Sigmoid colon (tissue), 6 donors: ENCODE measurements at regions not wholly inside any gene's neighbourhood (a gene's known extent, or its start where the extent isn't known, plus 50 kb on each side); places are given as distances from the start of the nearest gene placed in this dataset.
"Not testable (repeated sequence)": the region's sequence is repeated elsewhere in the genome, so short reads cannot be mapped to it uniquely, and the experiment has no call there.

Source experiments
- DNase-seq: peaks from one replicate; pipeline ENCODE4 v3.0.0-alpha.2; 2019
- H3K27ac ChIP-seq, 4 donors: fragments of 200-600 bp; sonication (generic); one replicate each; pipeline ENCODE4 v1.5.1; 2016 to 2019; ENCODE audit warnings: mild to moderate bottlenecking in 1 of 4
- H3K27me3 ChIP-seq, 3 donors: fragments of 200-600 bp; sonication (generic); one replicate each; pipeline ENCODE4 v1.5.1; 2019; ENCODE audit warnings: mild to moderate bottlenecking in 1 of 3
- H3K36me3 ChIP-seq, 4 donors: fragments of 200-600 bp; sonication (generic); one replicate each; pipeline ENCODE4 v1.5.1; 2016 to 2019
- H3K4me1 ChIP-seq, 4 donors: fragments of 200-600 bp; sonication (generic); one replicate each; pipeline ENCODE4 v1.5.1; 2017 to 2019
- H3K4me3 ChIP-seq, 4 donors: fragments of 200-600 bp; sonication (generic); one replicate each; pipeline ENCODE4 v1.5.1; 2017 to 2019; ENCODE audit warnings: mild to moderate bottlenecking in 2 of 4, moderate library complexity in 1 of 4
- H3K9me3 ChIP-seq, 4 donors: fragments of 200-600 bp in 3 of 4; sonication (generic) in 3 of 4; one replicate each; pipeline versions ENCODE4 v1.5.1 to v1.6.1; 2013 to 2019
- EP300 ChIP-seq, 4 donors: sonication (generic); formaldehyde crosslinking; IDR thresholded peaks; one replicate each; pipeline ENCODE4 v1.6.1; 2017; ENCODE audit warnings: antibody characterized with exemption in 4 of 4
- POLR2A ChIP-seq, 2 donors: fragments of 450-650 bp; IDR thresholded peaks; one replicate each; pipeline ENCODE4 v1.6.1; 2016; ENCODE audit warnings: antibody characterized with exemption in 2 of 2, mild to moderate bottlenecking in 2 of 2, moderate library complexity in 2 of 2
- POLR2AphosphoS5 ChIP-seq, 4 donors: sonication (generic); formaldehyde crosslinking; IDR thresholded peaks; one replicate each; pipeline ENCODE4 v1.6.1; 2017; ENCODE audit warnings: antibody characterized with exemption in 4 of 4
- WGBS, 2 donors: extraction: QIAGEN DNeasy Blood & Tissue Kit; methylation state at CpG; one replicate each; pipeline ENCODE4 v1.1.7; 2013; 5-methylcytosine and 5-hydroxymethylcytosine counted together
- intact Hi-C: fragments of 100-400 bp; cut with DNase I; formaldehyde crosslinking; loops from one replicate; pipeline ENCODE4 v1.15.1; 2023
- TF ChIP-seq, protein P1 (sequence below), 4 experiments: fragments of 450-650 bp in 3 of 4; fragments of 200-600 bp in 1 of 4; IDR thresholded peaks; one replicate each; pipeline ENCODE4 v1.5.1; 2016 to 2019; ENCODE audit warnings: antibody characterized with exemption in 4 of 4, mild to moderate bottlenecking in 3 of 4, moderate library complexity in 2 of 4
- donor health status: healthy with polysubstance abuse.
- donor health status: healthy.

DNA sequence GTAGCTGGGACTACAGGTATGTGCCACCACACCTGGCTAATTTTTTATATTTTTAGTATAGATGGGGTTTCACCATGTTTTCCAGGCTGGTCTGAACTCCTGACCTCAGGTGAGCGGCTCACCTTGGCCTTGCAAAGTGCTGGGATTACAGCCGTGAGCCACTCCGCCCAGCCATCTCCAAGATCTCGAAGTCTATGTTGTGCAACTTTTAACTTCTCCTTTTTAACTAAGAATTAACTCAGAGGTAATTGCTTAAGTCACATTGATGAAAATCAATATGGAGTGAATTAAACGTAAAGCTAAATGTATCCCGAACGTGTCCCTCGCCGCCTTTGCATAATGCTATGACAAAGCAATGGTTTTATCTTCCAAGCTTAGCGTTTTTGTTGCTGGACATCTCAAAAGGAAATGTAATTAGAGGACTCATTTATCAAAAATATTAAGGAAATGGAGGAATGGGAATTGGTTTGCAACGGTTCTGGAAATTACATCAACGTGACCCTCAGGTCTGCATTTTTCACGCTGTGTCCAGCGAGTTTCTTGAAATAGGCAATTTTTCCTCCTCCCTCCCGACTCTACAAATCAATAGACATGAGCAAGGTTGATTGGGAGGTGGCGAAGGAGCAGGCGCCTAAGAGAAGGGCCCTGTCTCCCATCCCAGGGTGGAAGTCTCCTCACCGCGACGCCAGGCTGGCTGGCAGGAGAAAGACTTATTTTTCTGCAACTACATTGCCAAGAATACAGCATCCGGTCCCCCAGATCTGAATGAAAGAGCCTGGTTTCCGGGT lies 89.8 kb downstream of the TMEM130 start:
- Histone ChIP-seq H3K4me3 (no peak overlapping the region), H3K27ac (no peak overlapping the region), H3K27me3 (peaks cover 0 to 3% (median 0%) of the 10 kb centered on the region in 3 donors), H3K36me3 (no peaks in the 10 kb centered on the region), H3K9me3 (no peaks in the 10 kb centered on the region), H3K4me1 (no peaks in the 10 kb centered on the region)
- DNase-seq, result no peak
- WGBS, 2 donors, result 83 to 84% methylated on average over 22 of the region's 22 CpGs
- intact Hi-C loops, result no loop called here
- no peak for TF ChIP-seq POLR2AphosphoS5 (IDR thresholded peaks at IDR 0.05)
- TF ChIP-seq POLR2A (IDR thresholded peaks at IDR 0.05), result no peak
- no peak for TF ChIP-seq EP300 (IDR thresholded peaks at IDR 0.05)
- TF ChIP-seq, protein P1, sequence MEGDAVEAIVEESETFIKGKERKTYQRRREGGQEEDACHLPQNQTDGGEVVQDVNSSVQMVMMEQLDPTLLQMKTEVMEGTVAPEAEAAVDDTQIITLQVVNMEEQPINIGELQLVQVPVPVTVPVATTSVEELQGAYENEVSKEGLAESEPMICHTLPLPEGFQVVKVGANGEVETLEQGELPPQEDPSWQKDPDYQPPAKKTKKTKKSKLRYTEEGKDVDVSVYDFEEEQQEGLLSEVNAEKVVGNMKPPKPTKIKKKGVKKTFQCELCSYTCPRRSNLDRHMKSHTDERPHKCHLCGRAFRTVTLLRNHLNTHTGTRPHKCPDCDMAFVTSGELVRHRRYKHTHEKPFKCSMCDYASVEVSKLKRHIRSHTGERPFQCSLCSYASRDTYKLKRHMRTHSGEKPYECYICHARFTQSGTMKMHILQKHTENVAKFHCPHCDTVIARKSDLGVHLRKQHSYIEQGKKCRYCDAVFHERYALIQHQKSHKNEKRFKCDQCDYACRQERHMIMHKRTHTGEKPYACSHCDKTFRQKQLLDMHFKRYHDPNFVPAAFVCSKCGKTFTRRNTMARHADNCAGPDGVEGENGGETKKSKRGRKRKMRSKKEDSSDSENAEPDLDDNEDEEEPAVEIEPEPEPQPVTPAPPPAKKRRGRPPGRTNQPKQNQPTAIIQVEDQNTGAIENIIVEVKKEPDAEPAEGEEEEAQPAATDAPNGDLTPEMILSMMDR (IDR thresholded peaks at IDR 0.05), result no peak

DNA sequence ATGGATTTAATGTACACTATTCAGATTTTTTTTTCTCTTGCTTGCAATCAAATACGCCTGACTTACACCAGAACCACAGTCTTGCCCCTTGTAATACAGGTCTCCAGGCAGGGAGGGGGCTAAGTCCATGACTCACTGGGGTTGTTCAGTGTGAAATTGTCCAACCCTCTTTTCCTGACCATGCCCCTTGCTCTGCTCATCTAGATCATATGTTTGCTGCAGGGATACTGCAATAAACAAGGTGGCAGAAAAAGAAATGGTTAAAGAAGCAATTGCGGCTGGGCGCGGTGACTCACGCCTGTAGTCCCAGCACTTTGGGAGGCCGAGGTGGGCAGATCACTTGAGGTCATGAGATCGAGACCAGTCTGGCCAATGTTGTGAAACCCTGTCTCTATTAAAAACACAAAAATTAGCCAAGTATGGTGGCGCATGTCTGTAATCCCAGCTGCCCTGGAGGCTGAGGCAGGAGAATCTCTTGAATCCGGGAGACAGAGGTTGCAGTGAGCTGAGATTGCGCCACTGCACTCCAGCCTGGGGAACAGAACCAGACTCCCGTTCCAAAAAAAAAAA lies 85.5 kb downstream of the TMEM130 start:
- 60 to 84% methylated on average over 11 of the region's 11 CpGs for WGBS, 2 donors

GRCh38 chr7:98785929-98786571 lies 83.8 kb downstream of the TMEM130 start:
- H3K4me1 ChIP-seq, result no peaks in the 10 kb centered on the region
- DNase-seq, result no peak
- H3K27me3 ChIP-seq, result peaks cover 0 to 3% (median 0%) of the 10 kb centered on the region in 3 donors
- H3K27ac ChIP-seq, result no peak overlapping the region
- TF ChIP-seq POLR2AphosphoS5 (IDR thresholded peaks at IDR 0.05) (no peak), EP300 (IDR thresholded peaks at IDR 0.05) (no peak), POLR2A (IDR thresholded peaks at IDR 0.05) (no peak)
- TF ChIP-seq, protein P1 (IDR thresholded peaks at IDR 0.05), result no peak
- H3K9me3 ChIP-seq, result no peaks in the 10 kb centered on the region
- H3K4me3 ChIP-seq, result no peak overlapping the region
- no peaks in the 10 kb centered on the region for H3K36me3 ChIP-seq
- WGBS, 2 donors, result 58% methylated on average over 14 of the region's 14 CpGs
- intact Hi-C loops, result no loop called here

More for the DNA sequence above, 85.5 kb downstream of the TMEM130 start:
- H3K9me3 ChIP-seq, result no peaks in the 10 kb centered on the region
- intact Hi-C loops, result no loop called here
- H3K27ac ChIP-seq, result no peak overlapping the region
- no peak for DNase-seq
- H3K27me3 ChIP-seq, result peaks cover 0 to 3% (median 0%) of the 10 kb centered on the region in 3 donors
- no peak overlapping the region for H3K4me3 ChIP-seq
- H3K36me3 ChIP-seq, result no peaks in the 10 kb centered on the region
- no peaks in the 10 kb centered on the region for H3K4me1 ChIP-seq
- TF ChIP-seq POLR2AphosphoS5 (IDR thresholded peaks at IDR 0.05) (no peak), EP300 (IDR thresholded peaks at IDR 0.05) (no peak), POLR2A (IDR thresholded peaks at IDR 0.05) (no peak)
- TF ChIP-seq, protein P1 (IDR thresholded peaks at IDR 0.05), result no peak

- TF ChIP-seq POLR2A (IDR thresholded peaks at IDR 0.05), result no peak
- TF ChIP-seq, protein P1 (IDR thresholded peaks at IDR 0.05), result no peak
- TF ChIP-seq POLR2AphosphoS5 (IDR thresholded peaks at IDR 0.05), result no peak
- TF ChIP-seq EP300 (IDR thresholded peaks at IDR 0.05), result no peak
- intact Hi-C loops, result no loop called here
- Histone ChIP-seq H3K27me3 (peaks cover 0 to 3% (median 0%) of the 10 kb centered on the region in 3 donors), H3K4me3 (no peak overlapping the region), H3K27ac (no peak overlapping the region), H3K9me3 (no peaks in the 10 kb centered on the region), H3K4me1 (no peaks in the 10 kb centered on the region), H3K36me3 (no peaks in the 10 kb centered on the region)
- 45 to 54% methylated on average over 3 of the region's 3 CpGs for WGBS, 2 donors
- no peak for DNase-seq
These were observed 80.8 kb downstream of the TMEM130 start for GRCh38 chr7:98788966-98789365.

GRCh38 chr7:98794453-98794852 lies 75.4 kb downstream of the TMEM130 start:
- H3K36me3 ChIP-seq, H3K4me1 ChIP-seq, H3K9me3 ChIP-seq, intact Hi-C loops, H3K4me3 ChIP-seq, DNase-seq, H3K27ac ChIP-seq, H3K27me3 ChIP-seq: not testable (repeated sequence)
- 90 to 93% methylated on average over 4 of the region's 4 CpGs for WGBS, 2 donors
